GM18520 (cell line): ENCODE measurements at regions not wholly inside any gene's neighbourhood (a gene's known extent, or its start where the extent isn't known, plus 50 kb on each side); places are given as distances from the start of the nearest gene placed in this dataset.
"Not testable (repeated sequence)": the region's sequence is repeated elsewhere in the genome, so short reads cannot be mapped to it uniquely, and the experiment has no call there.

Source experiments
- ATAC-seq: cut with Tn5 transposase; IDR thresholded peaks from one replicate; pipeline ENCODE4 v1.9.1; 2021; ENCODE audit not compliant: unreplicated experiment

DNA sequence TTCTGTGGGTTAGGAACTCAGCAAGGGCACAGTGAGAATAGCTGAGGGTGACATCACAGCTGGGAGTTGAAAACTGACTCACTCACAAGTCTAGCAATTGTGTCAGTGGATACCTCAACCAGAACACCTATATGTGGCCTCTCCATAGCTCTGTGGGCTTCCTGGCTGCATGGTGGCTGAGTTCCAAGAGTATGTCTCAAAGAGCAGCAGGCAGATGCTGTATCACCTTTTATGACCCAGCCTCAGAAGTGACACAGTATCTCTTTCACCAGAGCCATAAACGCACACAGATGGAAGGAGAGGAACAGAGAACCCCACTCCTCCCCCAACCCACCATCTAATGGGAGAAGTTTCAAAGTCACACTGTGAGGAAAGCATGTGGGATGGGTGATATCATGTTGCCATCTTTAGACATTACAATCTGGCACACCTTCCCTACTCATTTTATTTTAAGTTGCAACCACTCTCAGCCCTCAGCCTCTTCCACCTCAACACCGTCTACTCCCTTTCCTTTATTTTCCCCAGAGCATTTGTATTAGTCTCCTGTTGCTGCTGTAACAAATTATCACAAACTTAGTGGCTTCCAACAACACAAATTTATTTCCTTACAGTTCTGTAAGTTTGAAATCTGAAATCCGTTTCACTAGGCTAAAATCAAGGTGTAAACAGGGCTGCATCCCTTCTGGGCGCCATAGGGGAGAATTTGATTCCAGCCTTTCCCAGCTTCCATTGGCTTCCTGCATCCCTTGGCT is 134.6 kb upstream of the SPATS2L start:
- ATAC-seq: no peak

DNA sequence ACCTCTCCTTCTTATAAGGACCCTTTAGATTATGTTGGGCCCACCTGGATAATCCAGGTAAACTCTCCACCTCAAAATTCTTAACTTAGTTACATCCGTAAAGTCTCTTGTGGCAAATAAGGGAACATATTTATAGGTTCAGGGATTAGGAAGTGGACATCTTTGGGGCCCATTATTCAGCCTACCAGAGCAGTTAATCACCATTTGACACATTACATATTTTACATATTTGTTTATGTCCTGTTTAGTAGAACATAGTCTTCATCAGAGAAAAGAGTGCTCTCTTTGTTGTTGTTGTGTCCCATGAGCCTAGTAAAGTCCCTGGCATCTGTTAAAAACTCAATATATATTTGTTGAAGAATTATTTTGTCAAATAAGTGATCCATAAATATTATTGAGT is 134.0 kb upstream of the SPATS2L start:
- ATAC-seq: no peak

DNA sequence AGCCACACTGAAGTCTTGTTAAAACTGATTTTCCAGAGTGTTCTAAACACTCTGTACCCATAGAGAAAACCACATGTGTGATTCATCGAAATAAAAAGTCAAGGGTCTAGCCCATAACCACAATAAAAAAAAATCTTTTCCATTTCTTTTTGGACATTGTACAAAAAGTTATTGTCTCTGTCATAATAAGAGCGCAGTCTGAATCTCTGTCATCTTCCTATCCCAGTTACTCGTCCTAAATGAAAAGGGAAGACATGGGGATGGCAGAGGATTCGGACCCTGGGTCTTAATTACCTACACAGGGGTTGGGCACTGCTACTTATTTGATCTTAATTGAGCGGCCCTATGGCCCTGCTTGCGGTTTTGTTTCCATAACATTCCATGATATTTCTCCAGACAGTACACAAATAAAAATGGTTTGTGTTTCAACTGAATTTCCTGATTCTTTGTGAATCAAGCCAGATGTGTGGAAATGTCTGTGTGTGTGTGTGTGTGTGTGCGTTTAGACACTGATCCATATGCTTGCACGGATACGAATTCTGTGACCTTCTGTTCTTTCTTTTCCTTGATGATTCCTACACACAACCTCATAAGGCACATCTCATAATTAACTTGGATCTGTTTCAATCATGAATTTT is 133.4 kb upstream of the SPATS2L start:
- no peak for ATAC-seq

DNA sequence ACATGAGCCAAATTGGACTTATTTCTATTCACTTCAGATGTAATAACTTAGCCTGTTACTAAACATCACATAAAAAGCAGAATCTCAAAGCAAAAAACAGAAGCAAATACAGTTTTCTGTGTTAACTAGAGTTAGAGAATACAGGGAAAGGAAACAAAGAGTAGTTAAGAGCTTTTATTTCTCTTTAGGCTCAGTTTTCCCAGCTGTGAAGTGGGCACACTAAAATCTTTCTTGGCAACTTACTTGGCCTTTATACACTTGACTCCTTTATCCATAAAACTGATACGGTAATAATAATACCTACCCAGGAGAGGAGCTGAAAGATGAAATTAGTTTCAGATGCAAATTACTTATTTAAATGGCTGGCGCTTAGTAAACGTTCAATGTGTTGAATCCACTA is 132.8 kb upstream of the SPATS2L start:
- no peak for ATAC-seq

DNA sequence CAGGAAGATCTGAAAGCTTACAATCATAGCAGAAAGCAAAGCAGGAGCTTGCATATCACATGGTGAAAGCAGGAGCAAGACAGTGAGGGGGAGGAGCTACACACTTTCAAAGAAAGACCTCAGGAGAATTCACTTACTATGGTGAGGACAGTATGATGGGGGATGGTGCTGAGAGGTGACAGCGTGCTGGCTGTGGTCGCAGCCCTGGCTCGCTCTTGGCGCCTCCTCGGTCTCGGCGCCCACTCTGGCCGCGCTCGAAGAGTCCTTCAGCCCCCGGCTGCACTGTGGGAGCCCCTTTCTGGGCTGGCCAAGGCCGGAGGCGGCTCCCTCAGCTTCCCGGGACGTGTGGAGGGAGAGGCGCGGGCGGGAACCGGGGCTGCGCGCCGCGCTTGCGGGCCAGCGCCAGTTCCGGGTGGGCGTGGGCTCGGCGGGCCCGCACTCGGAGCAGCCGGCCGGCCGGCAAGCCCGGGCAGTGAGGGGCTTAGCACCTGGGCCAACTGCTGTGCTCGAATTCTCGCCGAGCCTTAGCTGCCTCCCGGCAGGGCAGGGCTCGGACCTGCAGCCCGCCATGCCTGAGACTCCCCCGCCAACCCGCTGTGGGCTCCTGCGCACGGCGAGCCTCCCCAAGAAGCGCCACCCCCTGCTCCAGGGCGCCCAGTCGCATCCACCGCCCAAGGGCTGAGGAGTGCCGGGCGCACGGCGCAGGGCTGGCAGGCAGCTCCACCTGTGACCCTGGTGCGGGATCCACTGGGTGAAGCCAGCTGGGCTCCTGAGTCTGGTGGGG is 131.9 kb upstream of the SPATS2L start:
- no peak for ATAC-seq

DNA sequence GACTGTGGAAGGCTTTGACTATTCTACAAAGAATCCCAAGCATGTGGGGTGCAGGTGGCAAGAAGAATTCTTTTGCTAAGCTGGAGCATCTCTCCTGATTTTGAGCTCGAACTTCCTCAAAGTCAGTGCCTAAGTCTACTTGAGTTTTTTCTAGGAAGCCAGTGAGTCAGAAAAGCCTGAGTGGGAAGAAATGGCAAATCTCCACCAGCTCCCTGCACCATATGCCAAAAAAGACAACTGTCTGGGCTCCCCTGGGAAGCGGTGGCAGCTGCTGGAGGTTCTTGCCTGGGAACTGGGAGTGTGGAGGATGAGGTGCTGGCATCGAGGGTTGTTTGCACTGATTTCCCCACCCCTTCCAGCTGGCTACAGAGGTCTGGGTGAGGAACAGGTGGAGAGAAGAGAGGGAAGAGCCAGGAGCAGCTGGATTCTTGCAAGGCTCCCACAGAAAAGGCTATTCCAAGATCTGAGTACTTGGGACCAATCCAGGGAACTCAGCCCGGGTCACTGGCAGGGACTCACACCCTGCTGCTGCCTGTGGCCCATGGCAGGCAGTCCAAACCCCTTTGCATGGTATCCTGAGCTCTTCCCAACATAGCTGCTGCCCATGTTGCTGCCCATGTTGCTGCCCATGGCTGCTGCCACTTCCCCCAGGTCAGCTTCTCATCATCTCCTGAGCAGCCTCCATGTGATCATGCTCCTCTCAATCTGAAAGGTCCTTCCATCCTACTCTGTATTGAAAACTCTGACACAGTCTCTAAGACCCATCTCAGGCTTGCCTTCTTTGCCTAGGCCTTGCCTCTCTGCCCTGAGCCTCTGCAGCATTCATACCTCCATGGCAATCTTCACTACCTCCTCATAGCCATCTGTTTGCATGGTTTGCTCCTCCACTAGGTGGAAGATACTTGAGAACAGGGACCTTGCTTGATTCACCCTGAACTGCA is 128.3 kb upstream of the SPATS2L start:
- no peak for ATAC-seq

DNA sequence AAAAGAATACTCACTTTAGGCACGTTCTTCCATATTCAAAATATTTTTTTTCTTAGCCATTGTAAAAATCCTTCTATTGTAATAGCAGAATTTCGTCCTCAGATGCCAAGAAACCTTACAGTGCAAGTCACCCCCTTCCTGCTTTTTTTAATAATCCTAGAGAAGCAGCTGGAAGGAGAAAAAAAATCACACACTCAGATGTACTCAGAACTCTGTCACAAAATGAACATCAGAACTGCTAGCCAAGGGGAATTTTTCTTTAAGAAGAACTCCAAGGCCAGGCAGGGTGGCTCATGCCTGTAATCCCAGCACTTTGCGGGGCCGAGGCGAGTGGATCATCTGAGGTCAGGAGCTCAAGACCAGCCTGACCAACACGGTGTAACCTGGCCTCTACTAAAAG is 127.3 kb upstream of the SPATS2L start:
- ATAC-seq: no peak

DNA sequence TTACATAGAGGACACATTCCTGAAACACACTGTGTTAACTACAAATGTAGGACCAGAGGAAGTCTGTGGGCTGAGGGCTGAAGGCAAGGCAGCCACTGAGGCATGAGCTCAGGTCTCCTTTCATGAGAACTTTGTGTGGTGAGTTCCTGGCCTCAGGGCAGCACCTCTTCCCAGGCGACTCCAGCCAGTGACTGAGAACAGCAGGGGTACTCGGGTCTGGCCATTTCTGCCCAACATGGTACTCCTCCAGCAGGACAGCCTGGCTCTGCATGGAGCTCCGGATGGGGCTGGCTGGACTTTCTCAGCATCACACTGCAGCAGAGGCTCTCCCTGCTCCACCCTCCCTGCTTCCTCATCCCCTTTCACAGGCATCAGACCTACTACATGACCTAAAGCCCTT is 125.5 kb upstream of the SPATS2L start:
- no peak for ATAC-seq

DNA sequence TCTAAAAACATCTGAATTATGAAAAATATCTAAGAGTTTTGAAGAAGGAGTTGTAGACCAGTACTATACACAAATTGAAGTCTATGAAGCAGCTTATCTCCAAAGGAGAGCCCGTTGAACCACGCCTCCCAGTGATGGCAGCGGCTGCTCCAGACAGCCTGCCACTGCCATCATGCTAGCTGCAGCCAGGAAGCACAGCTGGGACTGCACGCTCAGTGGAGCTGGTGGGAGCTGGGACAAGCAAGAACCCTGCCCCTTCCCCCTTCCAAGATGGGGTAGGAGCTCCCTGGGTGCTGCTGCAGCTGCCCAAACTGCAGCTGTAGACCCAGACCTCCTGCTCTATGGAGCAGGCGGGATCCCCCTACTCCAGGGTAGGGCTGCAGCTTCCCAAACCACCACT is 124.7 kb upstream of the SPATS2L start:
- ATAC-seq: no peak

DNA sequence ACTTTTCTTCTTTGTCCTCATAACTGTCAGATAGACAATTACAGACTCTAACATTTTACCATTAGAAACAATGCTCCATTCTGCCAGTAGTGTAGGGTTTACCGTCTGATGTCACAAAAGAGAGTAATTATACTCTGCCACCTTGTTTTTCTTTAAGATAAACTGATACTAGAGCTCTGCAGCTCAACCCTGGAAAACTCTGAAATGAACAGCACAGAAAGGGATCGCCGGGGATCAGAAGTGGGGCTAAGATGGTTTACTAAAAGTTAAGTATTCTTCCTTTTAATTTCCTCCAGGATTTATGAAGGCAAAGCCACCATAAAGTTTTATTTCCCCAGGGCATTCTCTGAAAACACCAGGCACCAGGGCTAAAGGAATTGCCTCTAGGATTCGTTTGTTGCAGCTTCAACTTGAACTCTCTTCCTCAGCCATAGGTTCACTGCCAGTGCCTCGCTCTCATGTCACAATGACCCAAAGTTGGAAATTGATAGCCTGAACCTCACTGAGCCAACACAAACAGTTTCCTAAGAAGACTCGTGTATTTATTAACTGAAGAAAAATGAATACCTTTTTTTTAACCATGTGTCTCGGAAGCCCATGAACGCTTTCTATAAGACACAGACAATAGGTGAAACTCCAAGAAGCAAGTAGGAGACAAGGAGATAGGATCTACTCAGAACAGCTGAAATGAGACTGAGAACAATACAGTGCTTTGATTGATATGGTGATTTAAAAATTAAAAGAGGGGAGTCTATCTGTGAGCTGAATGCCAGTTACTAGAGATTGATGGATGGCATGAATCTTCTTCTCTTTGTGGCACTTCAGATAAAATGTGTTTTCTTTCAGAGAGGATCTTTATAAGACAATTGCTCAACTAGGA is 121.5 kb upstream of the SPATS2L start:
- no peak for ATAC-seq

DNA sequence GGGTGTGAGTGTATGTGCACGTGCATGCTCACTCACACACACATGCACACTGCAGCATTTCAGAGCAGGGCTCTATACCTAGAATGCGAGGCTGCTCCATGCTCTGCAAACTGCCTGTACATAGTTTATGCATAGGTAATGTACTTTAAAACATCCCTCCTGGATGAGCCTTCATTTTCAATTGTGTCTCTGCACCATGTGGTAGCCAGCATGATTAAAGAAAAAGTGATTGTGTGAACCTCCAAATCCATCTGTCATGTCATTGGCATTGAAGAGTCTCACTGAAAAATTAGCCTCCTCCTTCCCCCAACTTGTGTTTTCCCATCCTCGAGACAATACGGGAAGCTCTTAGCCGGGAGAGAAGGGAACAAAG is 120.9 kb upstream of the SPATS2L start:
- ATAC-seq: no peak

DNA sequence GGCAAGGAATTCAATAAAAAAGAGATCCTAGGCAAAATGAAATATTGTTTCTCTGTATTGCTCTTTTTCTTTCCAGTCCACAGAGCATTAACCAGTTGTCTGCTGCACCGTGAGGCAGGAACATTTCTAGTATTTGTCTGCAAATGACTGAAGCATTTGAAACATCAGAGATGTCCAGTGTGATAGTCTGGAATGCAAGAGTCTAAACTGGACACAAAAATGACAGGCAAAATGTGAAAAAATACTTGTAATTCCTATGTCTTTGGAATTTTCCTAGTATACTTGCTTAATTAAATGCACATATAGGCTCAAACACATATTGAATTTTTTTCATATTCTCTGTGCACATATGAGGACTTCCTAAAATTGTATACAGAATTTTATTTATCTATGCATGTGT is 120.5 kb upstream of the SPATS2L start:
- no peak for ATAC-seq

DNA sequence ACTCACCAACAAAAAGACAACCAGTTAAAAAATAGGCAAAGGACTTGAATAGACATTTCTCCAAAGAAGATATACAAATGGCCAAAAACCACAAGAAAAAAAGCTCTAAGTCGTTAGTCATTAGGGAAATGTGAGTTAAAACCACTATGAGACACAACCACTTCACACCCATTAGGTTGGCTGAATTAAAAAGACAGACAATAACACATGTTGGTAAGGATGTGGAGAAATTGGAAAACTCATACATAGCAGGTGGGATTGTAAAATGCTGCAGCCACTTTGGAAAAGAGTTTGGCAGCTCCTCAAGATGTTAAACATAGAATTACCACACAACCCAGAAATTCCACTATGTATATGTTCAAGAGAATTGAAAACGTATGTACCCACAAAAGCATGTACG is 117.6 kb upstream of the SPATS2L start:
- ATAC-seq: no peak

DNA sequence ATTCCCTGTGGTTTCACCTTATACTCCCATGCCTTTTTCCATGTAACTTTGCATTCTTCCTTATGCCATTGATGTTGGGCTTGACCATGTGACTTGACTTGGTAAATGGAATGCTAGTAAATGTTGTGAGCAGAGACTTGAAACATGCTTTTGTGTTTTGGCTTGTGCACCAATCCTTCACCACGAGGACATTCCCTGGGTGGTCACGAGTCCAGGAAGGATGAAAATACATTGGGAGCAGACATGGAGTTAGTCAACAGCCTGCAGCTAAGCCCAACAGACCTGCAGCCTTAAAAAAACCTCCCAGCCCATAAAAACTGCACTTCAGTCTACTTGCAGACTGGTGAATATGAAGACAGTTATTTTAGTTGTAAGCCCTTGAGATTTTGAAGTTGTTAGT is 116.5 kb upstream of the SPATS2L start:
- no peak for ATAC-seq

DNA sequence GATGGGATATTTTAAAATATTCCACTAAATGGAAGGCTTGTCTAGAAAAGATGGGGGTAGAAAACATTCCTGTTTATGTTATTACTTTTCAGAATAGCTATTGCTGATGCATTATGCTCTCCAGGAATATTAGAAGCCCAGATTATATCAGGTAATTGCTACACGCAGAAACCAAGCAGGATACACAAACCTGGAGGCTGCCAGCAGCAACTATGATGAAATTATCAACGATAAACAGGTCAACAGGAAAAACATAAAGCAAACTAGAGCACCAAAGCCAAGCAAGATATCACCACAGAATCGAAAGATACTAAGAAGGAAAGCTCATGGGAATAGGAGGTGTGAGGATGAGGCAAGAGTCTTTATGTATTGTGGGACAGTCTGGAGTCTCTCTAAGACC is 113.2 kb upstream of the SPATS2L start:
- no peak for ATAC-seq

DNA sequence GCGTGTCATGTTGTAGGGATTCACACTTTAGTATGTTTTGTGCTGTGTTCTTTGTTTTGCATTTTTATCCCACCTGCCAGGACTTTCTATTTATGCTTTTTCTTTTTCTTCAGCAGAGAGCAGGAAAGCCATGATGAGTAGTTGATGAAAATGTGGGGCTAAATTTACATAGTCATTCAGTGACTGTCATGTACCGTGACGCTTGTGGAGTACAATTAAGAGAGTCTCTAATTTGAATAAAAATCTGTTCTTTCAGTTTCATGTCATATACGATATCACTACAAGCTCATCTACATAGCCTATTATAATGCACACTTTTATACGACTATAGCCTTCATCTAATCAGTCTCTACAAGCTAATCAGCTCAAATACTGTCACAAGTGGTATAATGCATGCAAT is 112.7 kb upstream of the SPATS2L start:
- peak; percentile 95 for ATAC-seq

DNA sequence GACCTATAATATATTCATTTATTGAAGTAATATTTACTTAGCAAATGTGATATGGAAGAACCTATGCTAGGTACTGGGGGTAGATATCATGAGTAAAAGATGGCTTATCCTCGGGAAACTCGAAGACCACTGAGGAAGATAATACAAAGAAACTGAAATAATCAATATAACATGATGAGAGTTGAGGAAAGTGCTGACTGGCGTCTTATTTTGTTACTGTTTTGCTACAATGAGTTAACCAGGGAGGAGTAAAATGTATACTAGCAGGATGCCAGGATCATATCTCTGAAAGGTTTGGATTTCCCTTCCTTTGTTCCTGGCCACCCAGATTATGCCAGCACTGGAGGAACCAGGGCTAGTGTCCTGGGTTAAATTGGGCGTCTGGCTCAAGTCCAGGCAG is 111.7 kb upstream of the SPATS2L start:
- ATAC-seq: no peak

DNA sequence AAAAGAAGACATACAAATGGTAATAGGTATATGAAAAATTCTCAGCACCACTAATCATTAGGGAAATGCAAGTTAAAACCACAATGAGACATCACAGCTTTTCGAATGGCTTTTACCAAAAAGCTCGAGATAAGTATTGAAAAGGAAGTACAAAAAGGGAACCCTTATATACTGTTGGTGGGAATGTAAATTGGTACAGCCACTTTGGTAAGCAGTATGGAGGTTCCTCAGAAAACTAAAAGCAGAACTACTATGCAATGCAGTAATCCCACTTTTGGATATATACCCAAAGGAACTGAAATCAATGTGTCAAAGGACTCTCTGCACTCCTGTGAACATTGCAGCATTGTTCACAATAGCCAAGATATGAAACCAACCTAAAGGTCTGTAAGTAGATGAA is 107.5 kb upstream of the SPATS2L start:
- no peak for ATAC-seq

DNA sequence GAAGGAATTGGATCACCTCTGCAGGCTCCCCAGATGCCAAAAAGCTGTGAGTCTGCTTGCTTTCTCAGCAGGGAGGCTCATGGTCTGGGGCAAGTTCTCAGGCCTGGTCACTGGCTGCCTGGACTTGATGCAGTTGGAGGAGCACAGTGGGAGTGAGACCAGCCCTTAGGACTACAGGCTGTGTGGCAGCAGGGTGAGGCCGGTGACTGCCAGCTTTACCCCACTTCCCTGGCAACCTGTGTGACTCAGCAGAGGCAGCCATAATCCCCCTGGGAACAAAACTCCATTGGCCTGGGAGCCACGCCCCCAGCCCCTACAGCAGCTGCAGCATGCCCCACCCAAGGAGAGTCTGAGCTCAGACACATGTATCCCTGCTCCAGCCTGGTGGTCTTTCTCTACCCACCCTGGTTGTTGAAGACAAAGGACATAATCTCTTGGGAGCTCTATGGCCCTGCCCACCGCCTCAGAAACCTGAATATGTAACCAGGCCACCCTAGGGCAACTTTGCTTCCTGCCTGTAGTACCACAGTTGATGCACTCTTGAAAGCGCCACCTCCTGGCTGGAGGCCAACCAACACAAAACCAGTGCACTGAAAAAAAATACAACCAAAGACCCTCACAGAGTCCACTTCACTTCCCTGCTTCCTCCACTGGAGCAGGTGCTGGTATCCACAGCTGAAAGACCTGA is 106.8 kb upstream of the SPATS2L start:
- no peak for ATAC-seq

DNA sequence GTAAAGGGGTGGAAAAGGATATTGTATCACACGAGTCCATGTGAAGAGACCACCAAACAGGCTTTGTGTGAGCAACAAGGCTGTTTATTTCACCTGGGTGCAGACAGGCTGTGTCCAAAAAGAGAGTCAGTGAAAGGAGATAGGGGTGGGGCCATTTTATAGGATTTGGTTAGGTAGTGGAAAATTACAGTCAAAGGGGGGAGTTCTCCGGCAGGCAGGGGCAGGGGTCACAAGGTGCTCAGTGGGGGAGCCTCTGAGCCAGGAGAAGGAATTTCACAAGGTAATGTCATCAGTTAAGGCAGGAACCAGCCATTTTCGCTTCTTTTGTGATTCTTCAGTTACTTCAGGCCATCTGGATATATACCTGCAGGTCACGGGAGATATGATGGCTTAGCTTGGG is 104.7 kb upstream of the SPATS2L start:
- not testable (repeated sequence) for ATAC-seq
